Epithelial cell of proximal tubule (primary cell): ENCODE measurements at regions not wholly inside any gene's neighbourhood (a gene's known extent, or its start where the extent isn't known, plus 50 kb on each side); places are given as distances from the start of the nearest gene placed in this dataset.

Source experiments
- DNase-seq: peaks from one replicate; pipeline ENCODE4 v3.0.0-alpha.2; 2011; ENCODE audit warnings: low read depth
- H3K4me3 ChIP-seq: 2 replicates; pipeline ENCODE4 v1.5.1; 2011; ENCODE audit warnings: low read depth, mild to moderate bottlenecking, low read length
- TF ChIP-seq, protein P1 (sequence below): conservative IDR thresholded peaks from 2 replicates; pipeline ENCODE4 v1.5.1; 2012; ENCODE audit warnings: low read depth, mild to moderate bottlenecking, low read length

DNA sequence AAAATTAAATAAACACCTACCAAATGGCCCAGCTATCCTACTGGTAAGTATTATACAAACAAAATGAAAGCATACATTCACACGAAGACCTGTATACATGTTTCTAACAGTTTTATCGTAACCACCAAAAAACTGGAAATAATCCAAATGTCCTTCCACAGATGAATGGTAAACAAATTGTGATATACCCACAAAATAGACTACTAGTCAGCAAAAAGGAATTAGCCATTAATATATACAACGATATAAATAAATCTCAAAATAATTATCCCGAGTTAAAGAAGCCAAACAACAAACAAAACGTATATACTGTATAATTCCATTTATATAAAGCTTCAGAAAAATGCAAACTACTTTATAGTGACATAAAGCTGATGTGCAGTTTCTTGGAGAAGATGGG, 106.3 kb upstream of the SERTM1 start:
- DNase-seq = no peak
- no peak overlapping the region for H3K4me3 ChIP-seq
- TF ChIP-seq, protein P1, sequence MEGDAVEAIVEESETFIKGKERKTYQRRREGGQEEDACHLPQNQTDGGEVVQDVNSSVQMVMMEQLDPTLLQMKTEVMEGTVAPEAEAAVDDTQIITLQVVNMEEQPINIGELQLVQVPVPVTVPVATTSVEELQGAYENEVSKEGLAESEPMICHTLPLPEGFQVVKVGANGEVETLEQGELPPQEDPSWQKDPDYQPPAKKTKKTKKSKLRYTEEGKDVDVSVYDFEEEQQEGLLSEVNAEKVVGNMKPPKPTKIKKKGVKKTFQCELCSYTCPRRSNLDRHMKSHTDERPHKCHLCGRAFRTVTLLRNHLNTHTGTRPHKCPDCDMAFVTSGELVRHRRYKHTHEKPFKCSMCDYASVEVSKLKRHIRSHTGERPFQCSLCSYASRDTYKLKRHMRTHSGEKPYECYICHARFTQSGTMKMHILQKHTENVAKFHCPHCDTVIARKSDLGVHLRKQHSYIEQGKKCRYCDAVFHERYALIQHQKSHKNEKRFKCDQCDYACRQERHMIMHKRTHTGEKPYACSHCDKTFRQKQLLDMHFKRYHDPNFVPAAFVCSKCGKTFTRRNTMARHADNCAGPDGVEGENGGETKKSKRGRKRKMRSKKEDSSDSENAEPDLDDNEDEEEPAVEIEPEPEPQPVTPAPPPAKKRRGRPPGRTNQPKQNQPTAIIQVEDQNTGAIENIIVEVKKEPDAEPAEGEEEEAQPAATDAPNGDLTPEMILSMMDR = no peak

DNA sequence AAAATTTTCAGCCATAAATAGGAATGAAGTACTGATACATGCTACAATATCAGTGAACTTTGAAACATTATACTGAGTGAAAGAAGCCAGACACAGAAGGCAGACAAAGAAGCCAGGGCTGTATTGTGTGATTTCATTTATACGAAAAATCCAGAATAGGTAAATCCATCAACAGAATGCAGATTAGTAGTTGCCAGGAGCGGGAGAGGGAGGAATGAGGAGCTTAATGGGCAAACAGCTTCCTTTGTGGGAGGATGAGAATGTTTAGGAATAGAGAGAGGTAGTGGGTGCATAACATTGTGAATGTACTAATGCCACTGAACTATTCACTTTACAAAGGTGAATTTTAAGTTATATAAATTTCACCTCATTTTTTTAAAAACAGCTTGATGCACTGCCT, 103.3 kb upstream of the SERTM1 start:
- no peak for DNase-seq
- no peak overlapping the region for H3K4me3 ChIP-seq
- TF ChIP-seq, protein P1 = no peak

DNA sequence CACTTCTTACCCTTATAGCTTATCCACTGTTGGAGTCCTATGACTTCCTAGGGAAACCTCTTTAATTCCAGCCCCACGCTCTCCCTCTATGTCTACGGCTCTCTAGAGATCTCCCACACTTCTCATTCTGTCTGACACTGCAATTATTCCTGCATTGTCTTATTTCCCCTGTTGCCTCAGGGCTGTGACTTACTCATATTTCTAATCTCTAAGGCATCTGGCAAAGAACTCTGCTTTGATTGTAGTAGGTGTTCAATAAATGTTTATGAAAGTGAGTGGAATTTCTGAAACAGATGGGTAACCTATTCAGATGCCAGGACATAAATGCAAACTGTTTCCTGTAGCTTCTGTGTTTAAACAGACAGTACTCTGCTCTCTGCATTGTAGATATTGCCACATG, 102.4 kb upstream of the SERTM1 start:
- TF ChIP-seq, protein P1 = no peak
- DNase-seq = no peak
- H3K4me3 ChIP-seq = no peak overlapping the region

- TF ChIP-seq, protein P1 = no peak
- no peak for DNase-seq
- no peak overlapping the region for H3K4me3 ChIP-seq
Observed at GRCh38 chr13:36582977-36583376, 90.8 kb upstream of the SERTM1 start.

DNA sequence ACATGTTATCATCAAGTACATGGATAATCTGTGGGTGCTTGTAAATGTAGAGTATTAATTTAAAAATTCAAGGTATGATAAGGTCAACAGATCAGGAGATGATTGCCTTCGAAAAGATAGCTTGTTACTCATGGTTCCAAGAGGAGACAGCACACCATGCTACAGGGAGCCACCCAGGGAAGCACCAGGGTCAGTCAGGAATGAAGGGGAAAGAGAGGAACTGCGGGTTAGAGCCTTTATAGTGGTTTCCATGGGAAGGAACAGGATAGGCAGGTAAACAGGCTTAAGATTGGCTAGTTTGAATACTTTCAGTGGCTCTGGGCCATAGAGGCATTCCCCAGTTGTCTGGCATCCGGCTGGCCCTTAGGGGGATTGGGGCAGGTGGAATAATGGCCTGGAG, 74.2 kb upstream of the SERTM1 start:
- TF ChIP-seq, protein P1 = no peak
- DNase-seq = no peak

GRCh38 chr13:36601186-36601585, 72.6 kb upstream of the SERTM1 start:
- TF ChIP-seq, protein P1 = no peak
- H3K4me3 ChIP-seq = no peak overlapping the region
- no peak for DNase-seq

More for the DNA sequence above, 74.2 kb upstream of the SERTM1 start:
- H3K4me3 ChIP-seq = no peak overlapping the region

DNA sequence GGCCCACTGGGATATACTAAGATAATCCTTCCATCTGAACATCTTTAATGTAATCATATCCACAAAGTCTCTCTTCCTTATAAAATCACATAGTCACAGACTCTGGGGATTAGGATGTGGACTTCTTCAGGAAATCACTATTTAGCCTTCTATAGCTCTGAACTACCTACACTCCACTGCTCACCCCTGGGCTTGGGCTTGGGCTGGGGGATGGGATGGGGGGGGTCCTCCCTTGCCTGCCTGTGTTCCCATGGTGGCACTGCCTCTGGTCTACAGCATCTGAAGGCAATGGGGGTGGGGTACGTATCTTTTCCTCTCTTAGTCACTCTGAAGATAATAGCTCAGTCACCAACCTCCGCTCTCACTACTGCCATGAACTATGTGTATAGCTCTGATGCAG, 67.8 kb upstream of the SERTM1 start:
- TF ChIP-seq, protein P1 = no peak
- DNase-seq = no peak
- no peak overlapping the region for H3K4me3 ChIP-seq
